Embryonic facial prominence (tissue), 1 donor: ENCODE measurements at regions not wholly inside any gene's neighbourhood (a gene's known extent, or its start where the extent isn't known, plus 50 kb on each side); places are given as distances from the start of the nearest gene placed in this dataset.
"Not testable (repeated sequence)": the region's sequence is repeated elsewhere in the genome, so short reads cannot be mapped to it uniquely, and the experiment has no call there.

Experiments used
- DNase-seq: peaks from one replicate; pipeline ENCODE4 v3.0.0-alpha.2; 2016; ENCODE audit errors: extremely low spot score

GRCh38 chrX:63581906-63582305 is 203.1 kb downstream of the ARHGEF9 start:
- DNase-seq, result no peak

- no peak for DNase-seq
These were observed 203.6 kb downstream of the ARHGEF9 start for GRCh38 chrX:63581398-63581797.

GRCh38 chrX:63576533-63576932 is 208.5 kb downstream of the ARHGEF9 start:
- DNase-seq, result no peak

DNA sequence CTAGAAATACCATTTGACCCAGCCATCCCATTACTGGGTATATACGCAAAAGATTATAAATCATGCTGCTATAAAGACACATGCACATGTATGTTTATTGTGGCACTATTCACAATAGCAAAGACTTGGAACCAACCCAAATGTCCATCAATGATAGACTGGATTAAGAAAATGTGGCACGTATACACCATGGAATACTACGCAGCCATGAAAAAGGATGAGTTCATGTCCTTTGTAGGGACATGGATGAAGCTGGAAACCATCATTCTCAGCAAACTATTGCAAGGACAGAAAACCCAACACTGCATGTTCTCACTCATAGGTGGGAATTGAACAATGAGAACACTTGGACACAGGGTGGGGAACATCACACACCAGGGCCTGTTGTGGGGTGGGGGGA is 209.3 kb downstream of the ARHGEF9 start:
- DNase-seq, result not testable (repeated sequence)

DNA sequence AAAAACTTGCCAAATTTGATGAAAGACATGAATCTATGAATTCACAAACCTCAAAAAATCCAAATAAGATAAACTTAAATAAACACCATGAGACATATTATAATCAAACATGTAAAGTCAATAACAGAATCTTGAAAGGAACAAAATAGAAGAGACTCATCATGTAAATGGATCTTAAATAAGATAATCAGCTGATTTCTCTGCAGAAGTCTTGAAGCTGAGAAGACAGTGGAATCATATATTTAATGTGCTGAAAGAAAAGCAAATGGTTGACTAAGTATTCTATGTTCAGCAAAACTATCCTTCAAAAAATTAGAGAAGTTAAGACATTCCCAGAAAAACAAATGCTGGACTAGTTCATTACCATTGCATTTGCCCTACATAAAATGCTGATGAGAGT is 215.7 kb upstream of the SPIN4 start:
- no peak for DNase-seq

DNA sequence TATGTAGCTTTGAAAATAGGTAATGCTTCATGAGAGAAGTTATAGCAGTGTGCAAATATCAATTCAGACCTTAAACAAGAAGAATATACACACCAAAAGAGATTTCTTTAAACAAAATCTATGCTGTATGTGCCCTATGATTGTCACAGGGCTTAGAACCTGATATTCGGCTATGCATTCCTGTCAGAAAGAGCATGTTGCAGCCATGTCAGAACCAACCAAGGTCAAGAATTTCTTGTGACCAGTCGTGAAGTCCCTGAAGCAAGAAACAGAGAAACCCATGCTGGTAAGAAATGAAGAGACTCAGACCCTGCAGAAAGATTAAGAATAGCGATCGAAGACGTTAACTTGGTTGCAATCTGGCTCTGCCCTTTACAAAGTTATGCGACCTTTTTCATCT is 210.3 kb upstream of the SPIN4 start:
- DNase-seq, result no peak

GRCh38 chrX:63560601-63561218 is 209.6 kb upstream of the SPIN4 start:
- DNase-seq, result peak; percentile 8

- DNase-seq, result no peak
These were observed 200.7 kb upstream of the SPIN4 start for GRCh38 chrX:63551856-63552255.

GRCh38 chrX:63530654-63531053 is 179.5 kb upstream of the SPIN4 start:
- no peak for DNase-seq

DNA sequence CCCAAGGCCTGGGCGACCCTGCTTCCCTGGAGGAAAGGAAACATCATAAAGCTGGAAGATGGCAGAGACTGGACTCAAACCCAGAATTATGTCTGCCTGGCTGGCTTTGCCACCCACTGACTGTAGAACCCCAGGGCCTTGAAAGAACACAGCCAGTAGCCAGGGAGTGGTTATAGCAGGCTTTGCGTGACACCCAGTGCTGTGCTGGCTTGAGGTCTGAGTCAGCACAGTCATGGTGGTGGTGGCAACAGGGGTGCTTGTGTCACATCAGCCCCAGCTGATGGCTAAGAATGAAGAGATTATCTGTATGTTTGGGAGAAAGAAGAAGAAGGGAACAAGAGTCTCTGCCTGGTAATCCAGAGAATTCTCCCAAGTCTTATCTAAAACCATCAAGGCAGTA is 178.8 kb upstream of the SPIN4 start:
- DNase-seq, result no peak

DNA sequence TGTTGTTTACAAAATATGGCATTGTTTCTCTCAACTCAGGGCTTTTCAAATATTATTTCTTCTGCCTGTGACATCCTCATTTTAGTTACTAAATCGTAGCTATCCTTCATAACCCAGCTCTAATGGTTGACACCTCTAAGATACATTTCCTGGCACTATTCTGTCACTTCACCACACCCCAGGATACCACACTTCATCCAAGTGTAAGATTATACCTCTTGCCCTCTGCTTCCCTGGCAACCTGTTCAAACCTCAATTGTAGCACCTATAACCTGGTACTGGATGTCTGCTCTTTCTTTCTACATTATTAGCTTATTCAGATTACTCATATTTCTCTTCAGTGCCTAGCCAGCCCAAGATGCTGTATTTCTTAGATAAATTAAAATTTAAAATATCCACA is 175.7 kb upstream of the SPIN4 start:
- no peak for DNase-seq

GRCh38 chrX:63525491-63525890 is 174.4 kb upstream of the SPIN4 start:
- DNase-seq, result no peak

GRCh38 chrX:63519368-63519767 is 168.2 kb upstream of the SPIN4 start:
- DNase-seq, result not testable (repeated sequence)

DNA sequence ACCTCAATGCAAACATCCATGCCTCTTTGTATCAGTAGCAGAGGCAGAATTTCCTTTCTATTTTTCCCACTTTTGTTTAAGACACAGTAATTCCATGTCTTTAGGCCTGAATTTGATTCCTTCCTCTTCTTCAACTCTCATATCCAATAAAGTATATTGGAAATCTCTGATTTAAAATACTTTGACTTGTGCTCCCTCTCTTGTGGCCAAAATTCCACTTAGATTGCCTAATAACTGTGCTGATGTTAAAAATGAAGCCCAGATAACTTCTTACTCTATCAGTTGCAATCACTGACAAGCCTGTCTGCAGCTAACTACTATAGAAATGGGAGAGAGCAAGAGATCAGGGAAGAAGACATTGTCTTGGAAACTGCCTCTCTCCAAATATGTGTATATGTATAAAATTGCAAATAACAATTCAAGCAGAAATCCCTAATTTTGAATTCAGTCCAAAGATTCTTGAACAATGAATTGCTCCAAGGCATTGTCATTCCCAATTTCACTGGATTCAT is 163.5 kb upstream of the SPIN4 start:
- DNase-seq, result no peak

DNA sequence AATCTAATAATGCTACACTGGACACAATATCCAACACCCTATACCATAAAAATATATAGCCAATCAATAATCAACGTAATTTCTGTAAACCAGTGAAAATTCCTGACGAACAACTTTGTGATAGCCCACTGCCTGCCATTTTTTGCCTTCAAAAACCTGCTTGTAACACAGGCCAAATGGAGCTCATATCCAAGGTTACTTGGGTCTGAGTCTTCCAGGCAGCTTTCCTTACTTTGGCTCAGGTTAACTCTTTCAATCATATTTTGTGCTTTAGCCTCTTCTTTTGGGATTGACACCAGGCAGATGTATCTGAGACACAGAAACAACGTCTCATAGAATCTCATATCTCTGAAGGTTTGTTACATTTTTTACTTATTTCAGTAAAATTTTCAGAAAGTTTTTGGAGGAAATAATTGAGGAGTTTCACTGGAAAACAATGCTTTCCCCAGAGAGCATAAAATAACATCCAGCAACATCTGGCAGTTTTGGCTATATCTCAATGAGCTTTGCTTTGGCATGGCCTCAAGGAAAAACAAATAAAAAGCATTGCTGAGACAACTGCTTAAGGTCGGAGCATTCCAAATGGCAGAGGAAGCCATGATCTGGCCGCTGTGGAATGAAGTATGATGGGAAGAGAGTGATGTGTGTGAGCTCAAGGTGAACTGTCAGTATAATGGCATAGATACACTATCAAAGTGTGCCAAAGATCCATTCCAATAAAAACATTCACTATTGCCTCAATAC is 162.9 kb upstream of the SPIN4 start:
- no peak for DNase-seq

DNA sequence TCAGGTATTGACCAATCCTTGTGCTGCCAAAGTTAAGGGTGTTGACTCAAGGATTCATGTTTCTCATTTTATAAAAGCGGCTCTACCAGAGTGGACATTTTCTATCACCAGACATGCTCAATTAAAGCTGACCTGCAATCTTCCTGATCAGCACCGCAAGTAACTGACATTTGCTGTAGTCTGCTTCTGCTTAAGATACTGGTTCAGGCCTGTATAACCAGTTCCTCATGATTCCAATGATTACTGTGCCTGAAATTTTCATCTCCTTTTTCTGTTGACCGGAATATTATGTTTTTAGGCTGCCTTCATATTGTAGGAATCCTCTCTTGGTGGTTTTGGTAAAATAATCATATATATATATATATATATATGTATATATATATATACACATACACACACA is 160.2 kb upstream of the SPIN4 start:
- no peak for DNase-seq

GRCh38 chrX:63508668-63509067 is 157.5 kb upstream of the SPIN4 start:
- no peak for DNase-seq

DNA sequence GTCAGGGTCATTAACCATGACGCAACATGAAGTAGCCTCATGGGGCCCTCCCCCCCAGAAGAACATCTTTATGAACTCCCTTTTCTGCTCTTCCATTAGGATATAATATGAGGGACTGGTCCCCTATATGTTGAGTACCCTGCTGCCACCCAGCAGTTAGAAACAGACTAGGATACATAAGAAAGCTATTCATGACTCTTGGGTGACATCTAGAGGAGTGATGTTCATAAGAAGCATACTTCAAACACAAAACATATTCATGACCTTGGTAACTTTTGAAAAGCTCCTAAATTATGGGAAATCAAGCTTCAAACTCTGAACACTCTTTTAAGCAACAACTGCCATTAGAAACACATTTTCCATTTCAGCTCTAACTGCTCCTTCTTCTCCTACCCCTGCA is 155.2 kb upstream of the SPIN4 start:
- no peak for DNase-seq

GRCh38 chrX:63503541-63503940 is 152.4 kb upstream of the SPIN4 start:
- DNase-seq, result no peak

DNA sequence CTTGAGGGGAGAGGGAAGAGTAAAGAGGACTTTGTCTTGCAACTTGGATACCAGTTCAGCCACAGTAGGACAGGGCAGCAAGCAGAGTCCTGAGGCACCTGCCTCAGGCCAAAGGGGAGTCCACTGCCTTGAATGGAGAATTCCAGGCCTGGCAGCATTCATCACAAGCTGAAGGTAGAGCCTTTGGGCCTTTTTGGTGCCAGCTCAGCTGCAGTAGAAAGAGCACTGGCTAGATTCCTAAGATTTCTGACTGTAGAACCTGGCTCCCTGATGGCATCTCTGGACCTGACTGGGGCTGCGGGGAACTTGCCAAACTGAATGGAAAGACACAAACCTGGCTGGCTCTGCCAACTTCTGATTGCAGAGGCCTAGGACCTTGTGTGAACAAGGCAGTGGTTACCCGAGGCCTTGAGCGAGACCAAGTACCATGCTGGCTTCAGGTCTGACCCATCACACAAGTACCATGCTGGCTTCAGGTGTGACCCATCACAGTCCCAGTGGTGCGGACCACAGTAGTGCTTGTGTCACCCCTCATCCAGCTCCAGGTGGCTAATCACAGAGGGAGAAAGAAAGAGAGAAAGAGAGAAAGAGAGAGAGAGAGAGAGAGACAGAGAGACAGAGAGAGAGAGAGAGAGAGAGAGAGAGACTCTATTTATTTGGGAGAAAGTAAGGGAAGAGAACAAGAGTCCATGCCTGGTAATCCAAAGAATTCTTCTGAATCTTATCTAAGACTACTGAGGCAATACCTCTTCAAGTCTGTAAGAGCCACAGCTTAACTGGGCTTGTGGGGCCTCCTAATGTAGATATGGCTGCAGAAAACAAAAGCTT is 137.6 kb upstream of the SPIN4 start:
- DNase-seq, result no peak

- DNase-seq, result no peak
These were observed 124.1 kb upstream of the SPIN4 start for GRCh38 chrX:63475200-63475599.

GRCh38 chrX:63471004-63471403 is 119.9 kb upstream of the SPIN4 start:
- no peak for DNase-seq

- no peak for DNase-seq
These were observed 119.4 kb upstream of the SPIN4 start for GRCh38 chrX:63470506-63470905.
